ENCODE measurements at regions not wholly inside any gene's neighbourhood (a gene's known extent, or its start where the extent isn't known, plus 50 kb on each side); places are given as distances from the start of the nearest gene placed in this dataset.

DNA sequence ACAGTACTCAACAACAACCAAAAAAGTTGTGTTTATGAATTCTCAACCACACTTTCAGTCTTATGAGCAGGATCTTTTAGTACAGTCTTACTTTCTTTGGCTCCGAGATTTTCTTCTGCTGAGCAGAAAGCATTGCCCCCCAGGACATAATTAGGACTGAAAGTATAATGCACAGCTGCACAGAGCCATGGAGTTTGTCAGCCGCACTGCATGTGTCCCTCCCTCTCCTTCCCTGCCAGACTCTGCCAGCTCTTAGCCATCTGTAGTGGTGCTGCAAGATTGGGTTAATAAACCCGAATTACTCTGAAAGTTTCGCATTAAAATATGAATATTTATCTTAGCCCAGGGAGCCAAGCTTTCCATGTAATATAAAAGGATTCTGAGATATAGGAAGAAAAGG lies 179.6 kb upstream of the PTCHD4 start (continued):
- TF ChIP-seq AFF4 (CRISPR knock-in tag; IDR thresholded peaks at IDR 0.05) (no peak), CCAR2 (optimal IDR thresholded peaks at IDR 0.05; ENCODE audit: low read depth, low read length) (no peak), SMAD9 (CRISPR knock-in tag; IDR thresholded peaks at IDR 0.05) (no peak)

GRCh38 chr6:48289841-48290240 lies 178.8 kb upstream of the PTCHD4 start:
- DNase-seq (ENCODE audit: low spot score) (no peak), ATAC-seq (no peak), FAIRE-seq (no peak)
- Histone ChIP-seq H3K79me2 (ENCODE audit: insufficient read depth, low read length) (no peaks in the 10 kb centered on the region), H2AFZ (ENCODE audit: low read length) (no peak overlapping the region), H3K9ac (ENCODE audit: insufficient read depth, low read depth, low read length) (no peak overlapping the region), H3K4me3 (replicated peaks in 1 of 3; ENCODE audit: insufficient read depth in 1 of 3, low read depth in 2 of 3, low read length in 3 of 3) (no peak overlapping the region), H3K36me3 (replicated peaks in 1 of 2; ENCODE audit: control insufficient read depth in 1 of 2, insufficient read depth in 2 of 2, low read length in 2 of 2) (no peaks in the 10 kb centered on the region), H3K4me1 (ENCODE audit: insufficient read depth, low read length) (no peaks in the 10 kb centered on the region), H3K27ac (ENCODE audit: extremely low read length, insufficient read depth, low read length) (no peak overlapping the region), H3K9me3 (ENCODE audit: low read length) (no peaks in the 10 kb centered on the region), H4K20me1 (ENCODE audit: insufficient read depth, low read length) (no peaks in the 10 kb centered on the region), H3K27me3 (ENCODE audit: control insufficient read depth in 1 of 2, insufficient read depth in 2 of 2, low read length in 2 of 2) (0 out of 5 replicates have a peak, but pooled peaks cover 0 to 2% of the 10 kb centered on the region in 2 experiments), H3K4me2 (ENCODE audit: low read depth, low read length) (no peak overlapping the region)
- in situ Hi-C loops (cut with HindIII; ENCODE audit: extremely low pct_ligation_motif_present, low pct_unique_long_range_greater_than_20kb) (no loop called here), intact Hi-C loops (cut with micrococcal nuclease; ENCODE audit: unreplicated experiment) (no loop called here)
- 35% methylated on average over 5 of the region's 5 CpGs for WGBS (ENCODE audit: low lambda C conversion rate)
- TF ChIP-seq FOXA3 (CRISPR knock-in tag; IDR thresholded peaks at IDR 0.05) (no peak), ZNF235 (CRISPR knock-in tag; IDR thresholded peaks at IDR 0.05; ENCODE audit: borderline replicate concordance) (no peak)
- TF ChIP-seq, protein P1, sequence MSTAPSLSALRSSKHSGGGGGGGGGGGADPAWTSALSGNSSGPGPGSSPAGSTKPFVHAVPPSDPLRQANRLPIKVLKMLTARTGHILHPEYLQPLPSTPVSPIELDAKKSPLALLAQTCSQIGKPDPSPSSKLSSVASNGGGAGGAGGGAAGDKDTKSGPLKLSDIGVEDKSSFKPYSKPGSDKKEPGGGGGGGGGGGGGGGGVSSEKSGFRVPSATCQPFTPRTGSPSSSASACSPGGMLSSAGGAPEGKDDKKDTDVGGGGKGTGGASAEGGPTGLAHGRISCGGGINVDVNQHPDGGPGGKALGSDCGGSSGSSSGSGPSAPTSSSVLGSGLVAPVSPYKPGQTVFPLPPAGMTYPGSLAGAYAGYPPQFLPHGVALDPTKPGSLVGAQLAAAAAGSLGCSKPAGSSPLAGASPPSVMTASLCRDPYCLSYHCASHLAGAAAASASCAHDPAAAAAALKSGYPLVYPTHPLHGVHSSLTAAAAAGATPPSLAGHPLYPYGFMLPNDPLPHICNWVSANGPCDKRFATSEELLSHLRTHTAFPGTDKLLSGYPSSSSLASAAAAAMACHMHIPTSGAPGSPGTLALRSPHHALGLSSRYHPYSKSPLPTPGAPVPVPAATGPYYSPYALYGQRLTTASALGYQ (CRISPR knock-in tag; IDR thresholded peaks at IDR 0.05), result no peak
- BruUV-seq (replicated peaks), result no TSS peak
- ChIA-PET CTCF (ENCODE audit: low intra/inter-chr PET ratio, low total read pairs) (no interaction called here), POLR2A (no interaction called here)
